ENCODE measurements at regions not wholly inside any gene's neighbourhood (a gene's known extent, or its start where the extent isn't known, plus 50 kb on each side); places are given as distances from the start of the nearest gene placed in this dataset.

- TF ChIP-seq CTCF (IDR thresholded peaks at IDR 0.05; ENCODE audit: insufficient read depth, low read length, poor library complexity, severe bottlenecking) (no peak), EZH2phosphoT487 (conservative IDR thresholded peaks at IDR 0.05; ENCODE audit: low read length) (no peak)
Measured at GRCh38 chr13:62482351-62482750, 1066.7 kb upstream of the PCDH20 start.

Data from SU-DHL-6 (cell line).